Peyer's patch (tissue), 4 donors: ENCODE measurements at regions not wholly inside any gene's neighbourhood (a gene's known extent, or its start where the extent isn't known, plus 50 kb on each side); places are given as distances from the start of the nearest gene placed in this dataset.
"Not testable (repeated sequence)": the region's sequence is repeated elsewhere in the genome, so short reads cannot be mapped to it uniquely, and the experiment has no call there.

ENCODE experiments used
- DNase-seq, 3 donors: peaks; one replicate each; pipeline ENCODE4 v3.0.0-alpha.2; 2017 to 2019
- H3K27ac ChIP-seq, 4 donors: fragments of 200-600 bp; sonication (generic); one replicate each; pipeline ENCODE4 v1.5.1; 2016 to 2019
- H3K27me3 ChIP-seq, 2 donors: fragments of 200-600 bp; sonication (generic); one replicate each; pipeline ENCODE4 v1.5.1; 2019
- H3K36me3 ChIP-seq, 3 donors: fragments of 200-600 bp; sonication (generic); one replicate each; pipeline ENCODE4 v1.5.1; 2016 to 2019
- H3K4me1 ChIP-seq, 4 donors: fragments of 200-600 bp; sonication (generic); one replicate each; pipeline ENCODE4 v1.5.1; 2016 to 2019
- H3K4me3 ChIP-seq, 4 donors: fragments of 200-600 bp; sonication (generic); 1 replicate in 3 of 4; 2 replicates in 1 of 4; pipeline ENCODE4 v1.5.1; 2016 to 2019; ENCODE audit warnings: mild to moderate bottlenecking in 1 of 4
- H3K9me3 ChIP-seq, 4 donors: fragments of 200-600 bp; sonication (generic); one replicate each; pipeline ENCODE4 v1.5.1; 2016 to 2019; ENCODE audit warnings: mild to moderate bottlenecking in 1 of 4
- CTCF ChIP-seq, 6 experiments: fragments of 450-650 bp in 4 of 6; fragments of 200-600 bp in 2 of 6; sonication (generic) in 1 of 6; IDR thresholded peaks; one replicate each; pipeline ENCODE4 v1.5.1; 2017 to 2019; ENCODE audit warnings: antibody characterized with exemption in 6 of 6, mild to moderate bottlenecking in 3 of 6, moderate library complexity in 1 of 6
- POLR2A ChIP-seq, 2 donors: fragments of 450-650 bp; IDR thresholded peaks; one replicate each; pipeline ENCODE4 v1.5.1; 2017; ENCODE audit warnings: antibody characterized with exemption in 2 of 2, mild to moderate bottlenecking in 2 of 2, moderate library complexity in 2 of 2
- small RNA-seq, 2 donors: library from RNA; depleted of rRNA; stranded (forward); fragments of <200 nt; gene quantifications; one replicate each; pipeline ENCODE3, GENCODE V24; 2016

GRCh38 chr2:216752855-216753505 is 57.6 kb upstream of the IGFBP5 start:
- no peak overlapping the region for H3K4me3 ChIP-seq
- no peak overlapping the region for H3K27ac ChIP-seq
- no peaks in the 10 kb centered on the region for H3K9me3 ChIP-seq
- no peaks in the 10 kb centered on the region for H3K27me3 ChIP-seq
- no peak for DNase-seq
- TF ChIP-seq CTCF (IDR thresholded peaks at IDR 0.05) (no peak), POLR2A (IDR thresholded peaks at IDR 0.05) (no peak)
- no peaks in the 10 kb centered on the region for H3K36me3 ChIP-seq
- H3K4me1 ChIP-seq = no peaks in the 10 kb centered on the region

- not testable (repeated sequence) for H3K27me3 ChIP-seq, H3K27ac ChIP-seq, H3K36me3 ChIP-seq, H3K4me1 ChIP-seq, H3K9me3 ChIP-seq, H3K4me3 ChIP-seq, DNase-seq
Observed at GRCh38 chr2:216750750-216751149, 55.4 kb upstream of the IGFBP5 start.

GRCh38 chr2:216746268-216746667 is 50.9 kb upstream of the IGFBP5 start:
- not testable (repeated sequence) for H3K4me3 ChIP-seq

GRCh38 chr2:216745453-216745852 is 50.1 kb upstream of the IGFBP5 start:
- Histone ChIP-seq H3K9me3 (no peaks in the 10 kb centered on the region), H3K36me3 (no peaks in the 10 kb centered on the region), H3K27me3 (no peaks in the 10 kb centered on the region), H3K27ac (no peak overlapping the region), H3K4me1 (no peaks in the 10 kb centered on the region), H3K4me3 (no peak overlapping the region)
- DNase-seq = no peak
- TF ChIP-seq CTCF (IDR thresholded peaks at IDR 0.05) (no peak), POLR2A (IDR thresholded peaks at IDR 0.05) (no peak)

More at GRCh38 chr2:216746268-216746667, 50.9 kb upstream of the IGFBP5 start:
- not testable (repeated sequence) for H3K27ac ChIP-seq, H3K27me3 ChIP-seq, H3K4me1 ChIP-seq, H3K36me3 ChIP-seq, H3K9me3 ChIP-seq, DNase-seq

Small RNA genes lying in the stretch of these regions (small RNA-seq; reads per million reads assigned to genes)
- 0 reads per million in 2 donors for gene RNA5SP120
